Osteocyte (in vitro differentiated cells): ENCODE measurements at regions not wholly inside any gene's neighbourhood (a gene's known extent, or its start where the extent isn't known, plus 50 kb on each side); places are given as distances from the start of the nearest gene placed in this dataset.

Source experiments
- DNase-seq: peaks from one replicate; pipeline ENCODE4 v3.0.0; 2021; ENCODE audit warnings: mixed read lengths; ENCODE audit not compliant: unreplicated experiment; ENCODE audit errors: extremely low spot score
- H3K27ac Mint-ChIP-seq: one replicate; pipeline ENCODE4 v1.8.0; 2021; ENCODE audit warnings: mild to moderate bottlenecking, mixed read lengths; ENCODE audit not compliant: unreplicated experiment
- H3K27me3 Mint-ChIP-seq: one replicate; pipeline ENCODE4 v1.8.0; 2021; ENCODE audit warnings: mixed read lengths; ENCODE audit not compliant: unreplicated experiment
- H3K36me3 Mint-ChIP-seq: one replicate; pipeline ENCODE4 v1.8.0; 2021; ENCODE audit warnings: mixed read lengths; ENCODE audit not compliant: unreplicated experiment
- H3K4me1 Mint-ChIP-seq: one replicate; pipeline ENCODE4 v1.8.0; 2021; ENCODE audit warnings: mixed read lengths; ENCODE audit not compliant: unreplicated experiment
- H3K4me3 Mint-ChIP-seq: one replicate; pipeline ENCODE4 v1.8.0; 2021; ENCODE audit warnings: mild to moderate bottlenecking, moderate library complexity, mixed read lengths; ENCODE audit not compliant: unreplicated experiment
- H3K9me3 Mint-ChIP-seq: one replicate; pipeline ENCODE4 v1.8.0; 2021; ENCODE audit warnings: mixed read lengths; ENCODE audit not compliant: unreplicated experiment
- CTCF ChIP-seq: fragments of 200-600 bp; sonication (generic); IDR thresholded peaks from 2 replicates; pipeline ENCODE4 v1.5.0; 2021; ENCODE audit warnings: antibody characterized with exemption, mild to moderate bottlenecking, moderate library complexity

DNA sequence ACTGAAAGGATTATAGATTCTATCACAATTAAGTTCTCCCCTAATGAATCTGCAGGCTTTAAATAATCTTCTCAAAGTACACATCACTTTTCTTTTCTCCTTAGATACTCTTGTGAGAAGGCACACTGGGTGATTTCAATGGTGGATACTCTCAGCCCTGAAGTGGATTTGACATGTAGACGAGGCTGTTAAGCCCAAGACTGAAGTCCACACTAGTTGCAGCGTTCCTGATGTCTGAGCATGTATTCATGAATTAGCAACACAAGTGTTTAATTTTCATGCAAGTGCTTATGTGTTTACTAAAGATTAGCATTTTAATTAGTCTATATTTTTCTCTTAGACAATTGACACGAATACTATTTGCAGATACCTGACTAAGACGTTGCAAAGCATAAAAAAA lies 218.9 kb downstream of the TMEM161B start:
- Mint-ChIP-seq H3K9me3 (no peaks in the 10 kb centered on the region), H3K4me3 (no peak overlapping the region), H3K36me3 (no peaks in the 10 kb centered on the region), H3K27me3 (no peaks in the 10 kb centered on the region), H3K27ac (no peak overlapping the region), H3K4me1 (no peaks in the 10 kb centered on the region)
- no peak for DNase-seq
- TF ChIP-seq CTCF = no peak

DNA sequence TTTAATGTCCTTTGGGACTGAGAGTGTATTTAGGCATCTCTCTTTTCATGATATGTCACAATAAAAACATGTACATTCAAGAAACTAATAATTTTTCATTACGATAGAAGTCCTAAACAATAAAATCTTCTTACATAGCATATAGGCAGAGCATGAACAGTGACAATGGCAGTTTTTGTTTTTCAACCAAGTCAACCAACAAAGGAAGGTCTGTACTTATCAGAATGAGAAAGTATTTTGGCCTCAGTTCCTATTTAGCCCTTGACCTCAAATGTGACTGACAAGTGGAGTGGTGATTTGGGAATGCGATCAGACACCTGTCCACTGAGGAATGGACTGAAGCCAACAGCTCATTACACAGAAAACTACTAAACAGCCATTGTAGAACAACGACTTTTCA lies 219.5 kb downstream of the TMEM161B start:
- Mint-ChIP-seq H3K4me3 (no peak overlapping the region), H3K27me3 (no peaks in the 10 kb centered on the region), H3K9me3 (no peaks in the 10 kb centered on the region), H3K27ac (no peak overlapping the region), H3K36me3 (no peaks in the 10 kb centered on the region), H3K4me1 (no peaks in the 10 kb centered on the region)
- DNase-seq = no peak
- no peak for TF ChIP-seq CTCF

- Mint-ChIP-seq H3K9me3 (no peaks in the 10 kb centered on the region), H3K4me1 (no peaks in the 10 kb centered on the region), H3K4me3 (no peak overlapping the region), H3K27ac (no peak overlapping the region), H3K36me3 (no peaks in the 10 kb centered on the region), H3K27me3 (no peaks in the 10 kb centered on the region)
- DNase-seq = no peak
- TF ChIP-seq CTCF = no peak
Observed at GRCh38 chr5:88045931-88046461, 222.6 kb downstream of the TMEM161B start.

DNA sequence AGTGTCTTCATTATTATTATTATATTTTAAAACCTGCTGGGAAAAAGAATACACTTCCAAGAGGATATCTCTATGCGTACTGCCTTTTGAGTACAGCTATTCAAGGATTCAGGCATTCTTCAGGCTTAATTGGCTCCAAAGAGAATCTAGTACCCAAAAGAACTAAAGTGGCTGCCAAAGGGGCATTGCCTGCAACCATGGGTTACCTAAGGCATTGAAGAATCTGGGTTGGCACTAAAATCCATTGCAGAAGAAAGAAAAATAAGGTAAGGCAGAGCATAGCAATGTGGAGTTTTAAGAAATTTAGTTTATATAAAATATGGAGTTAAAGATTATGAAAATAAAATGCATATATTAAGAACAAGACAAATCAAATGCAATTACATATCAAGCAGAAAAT lies 223.5 kb downstream of the TMEM161B start:
- no peak overlapping the region for H3K27ac Mint-ChIP-seq
- no peaks in the 10 kb centered on the region for H3K4me1 Mint-ChIP-seq
- H3K27me3 Mint-ChIP-seq = no peaks in the 10 kb centered on the region
- DNase-seq = no peak
- no peak overlapping the region for H3K4me3 Mint-ChIP-seq
- H3K36me3 Mint-ChIP-seq = no peaks in the 10 kb centered on the region
- TF ChIP-seq CTCF = no peak
- no peaks in the 10 kb centered on the region for H3K9me3 Mint-ChIP-seq

DNA sequence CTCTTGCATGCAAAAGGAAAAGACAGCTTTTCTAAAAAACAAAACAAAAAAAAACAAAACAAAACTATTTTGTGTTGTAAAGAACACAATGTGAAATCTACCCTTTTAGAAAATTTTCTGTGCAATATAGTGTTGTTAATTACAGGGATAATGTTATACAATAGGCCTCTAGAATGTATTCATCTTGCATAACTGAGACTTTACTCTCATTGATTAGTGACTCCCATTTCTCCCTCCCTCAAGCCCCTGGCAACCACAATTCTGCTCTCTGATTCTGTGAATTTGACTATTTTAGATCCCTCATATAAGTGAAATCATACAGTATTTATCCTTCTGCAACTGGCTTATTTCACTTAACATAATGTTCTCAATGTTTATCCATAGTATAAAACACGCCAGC lies 234.1 kb downstream of the TMEM161B start:
- no peak overlapping the region for H3K27ac Mint-ChIP-seq
- no peaks in the 10 kb centered on the region for H3K27me3 Mint-ChIP-seq
- H3K4me3 Mint-ChIP-seq = no peak overlapping the region
- no peaks in the 10 kb centered on the region for H3K4me1 Mint-ChIP-seq
- no peaks in the 10 kb centered on the region for H3K36me3 Mint-ChIP-seq
- peaks cover 9% of the 10 kb centered on the region for H3K9me3 Mint-ChIP-seq
- no peak for TF ChIP-seq CTCF
- no peak for DNase-seq
